Uterus (tissue), 3 donors: ENCODE measurements at regions not wholly inside any gene's neighbourhood (a gene's known extent, or its start where the extent isn't known, plus 50 kb on each side); places are given as distances from the start of the nearest gene placed in this dataset.

Source experiments
- DNase-seq, 2 donors: peaks; one replicate each; pipeline ENCODE4 v3.0.0-alpha.2; 2019 to 2020
- H3K27ac ChIP-seq, 2 donors: fragments of 200-600 bp; sonication (generic); 1 replicate in 1 of 2; 2 replicates in 1 of 2; pipeline ENCODE4 v1.5.1; 2016 to 2018
- H3K27me3 ChIP-seq, 2 donors: fragments of 200-600 bp; sonication (generic); one replicate each; pipeline ENCODE4 v1.5.1; 2018 to 2019; ENCODE audit warnings: control low read depth in 1 of 2
- H3K36me3 ChIP-seq, 2 donors: fragments of 200-600 bp; sonication (generic); one replicate each; pipeline ENCODE4 v1.5.1; 2019; ENCODE audit warnings: control low read depth in 1 of 2
- H3K4me1 ChIP-seq, 2 donors: fragments of 200-600 bp; sonication (generic); one replicate each; pipeline ENCODE4 v1.5.1; 2018 to 2019; ENCODE audit warnings: control low read depth in 1 of 2
- H3K4me3 ChIP-seq, 2 donors: fragments of 200-600 bp; sonication (generic); 1 replicate in 1 of 2; 2 replicates in 1 of 2; pipeline ENCODE4 v1.5.1; 2018 to 2019; ENCODE audit warnings: mild to moderate bottlenecking in 1 of 2
- H3K9me3 ChIP-seq, 2 donors: fragments of 200-600 bp; sonication (generic); one replicate each; pipeline ENCODE4 v1.5.1; 2019; ENCODE audit warnings: control low read depth in 1 of 2
- POLR2A ChIP-seq, 2 donors: fragments of 450-650 bp; IDR thresholded peaks; one replicate each; pipeline ENCODE4 v1.6.1; 2016; ENCODE audit warnings: antibody characterized with exemption in 2 of 2, mild to moderate bottlenecking in 1 of 2, moderate library complexity in 1 of 2
- intact Hi-C: fragments of 100-400 bp; cut with DNase I; formaldehyde crosslinking; loops from one replicate; pipeline ENCODE4 v1.15.1; 2023; ENCODE audit warnings: low total_unique reads
- TF ChIP-seq, protein P1 (sequence below), 4 experiments: fragments of 200-600 bp in 2 of 4; fragments of 450-650 bp in 2 of 4; sonication (generic) in 2 of 4; IDR thresholded peaks; one replicate each; pipeline ENCODE4 v1.5.1; 2016 to 2019; ENCODE audit warnings: antibody characterized with exemption in 4 of 4, mild to moderate bottlenecking in 2 of 4, moderate library complexity in 1 of 4
- donor health status: DM: yes; HTN: yes; CAD: no.

DNA sequence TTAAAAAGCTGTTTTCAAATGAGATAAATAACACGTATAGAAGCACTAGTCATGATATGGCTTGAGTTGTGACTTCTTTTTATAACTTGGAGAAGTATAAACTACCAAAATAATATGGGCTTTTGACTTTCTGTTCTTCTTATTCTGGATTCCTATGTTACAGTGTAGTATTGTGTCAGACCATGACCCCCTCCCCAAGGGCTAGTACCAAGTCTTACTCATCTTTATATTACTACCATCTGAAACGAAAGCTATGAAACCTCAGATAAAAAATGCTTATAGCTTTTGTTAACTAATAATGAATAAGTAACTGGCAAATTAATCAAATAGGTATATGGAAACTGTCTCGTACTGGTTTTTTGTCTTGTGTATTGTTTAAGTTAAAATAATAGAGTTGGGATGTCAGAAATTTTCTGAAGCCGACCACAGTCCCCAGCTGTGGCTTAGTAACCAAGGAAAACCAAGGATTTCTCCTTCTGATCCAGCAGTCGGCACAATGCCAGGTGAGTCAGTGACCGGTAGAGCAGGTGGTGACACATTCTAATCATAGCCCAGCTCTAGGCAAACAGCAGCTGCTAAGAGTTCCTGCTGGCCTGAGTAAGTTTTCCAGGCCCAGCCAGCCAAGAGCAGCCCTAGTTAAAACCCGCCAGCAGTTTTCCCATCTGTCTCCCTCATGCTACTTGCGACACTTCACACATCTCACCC, 163.3 kb upstream of the PRDX4 start:
- Histone ChIP-seq H3K36me3 (no peaks in the 10 kb centered on the region), H3K27me3 (no peaks in the 10 kb centered on the region), H3K4me1 (no peaks in the 10 kb centered on the region), H3K4me3 (no peak overlapping the region), H3K9me3 (no peaks in the 10 kb centered on the region), H3K27ac (no peak overlapping the region)
- DNase-seq = no peak
- intact Hi-C loops = no loop called here
- TF ChIP-seq POLR2A (IDR thresholded peaks at IDR 0.05) = no peak
- TF ChIP-seq, protein P1, sequence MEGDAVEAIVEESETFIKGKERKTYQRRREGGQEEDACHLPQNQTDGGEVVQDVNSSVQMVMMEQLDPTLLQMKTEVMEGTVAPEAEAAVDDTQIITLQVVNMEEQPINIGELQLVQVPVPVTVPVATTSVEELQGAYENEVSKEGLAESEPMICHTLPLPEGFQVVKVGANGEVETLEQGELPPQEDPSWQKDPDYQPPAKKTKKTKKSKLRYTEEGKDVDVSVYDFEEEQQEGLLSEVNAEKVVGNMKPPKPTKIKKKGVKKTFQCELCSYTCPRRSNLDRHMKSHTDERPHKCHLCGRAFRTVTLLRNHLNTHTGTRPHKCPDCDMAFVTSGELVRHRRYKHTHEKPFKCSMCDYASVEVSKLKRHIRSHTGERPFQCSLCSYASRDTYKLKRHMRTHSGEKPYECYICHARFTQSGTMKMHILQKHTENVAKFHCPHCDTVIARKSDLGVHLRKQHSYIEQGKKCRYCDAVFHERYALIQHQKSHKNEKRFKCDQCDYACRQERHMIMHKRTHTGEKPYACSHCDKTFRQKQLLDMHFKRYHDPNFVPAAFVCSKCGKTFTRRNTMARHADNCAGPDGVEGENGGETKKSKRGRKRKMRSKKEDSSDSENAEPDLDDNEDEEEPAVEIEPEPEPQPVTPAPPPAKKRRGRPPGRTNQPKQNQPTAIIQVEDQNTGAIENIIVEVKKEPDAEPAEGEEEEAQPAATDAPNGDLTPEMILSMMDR (IDR thresholded peaks at IDR 0.05) = no peak

DNA sequence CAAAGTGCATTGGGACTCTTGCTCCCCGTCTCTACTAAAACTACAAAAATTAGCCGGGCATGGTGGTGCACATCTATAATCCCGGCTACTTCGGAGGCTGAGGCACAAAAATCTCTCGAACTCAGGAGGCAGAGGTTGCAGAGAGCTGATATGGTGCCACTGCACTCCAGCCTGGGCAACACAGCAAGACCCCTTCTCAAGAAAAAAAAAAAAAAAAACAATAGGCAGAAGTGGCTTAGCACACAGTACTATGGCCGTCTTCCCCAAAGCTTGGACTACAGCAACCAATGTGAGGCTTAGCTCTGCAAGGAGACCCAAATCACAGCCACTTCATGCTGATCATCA, 162.8 kb upstream of the PRDX4 start:
- H3K4me1 ChIP-seq = no peaks in the 10 kb centered on the region
- no peaks in the 10 kb centered on the region for H3K36me3 ChIP-seq
- H3K9me3 ChIP-seq = no peaks in the 10 kb centered on the region
- no peak overlapping the region for H3K27ac ChIP-seq
- intact Hi-C loops = no loop called here
- DNase-seq = no peak
- H3K4me3 ChIP-seq = no peak overlapping the region
- H3K27me3 ChIP-seq = no peaks in the 10 kb centered on the region
- TF ChIP-seq, protein P1 (IDR thresholded peaks at IDR 0.05) = no peak
- TF ChIP-seq POLR2A (IDR thresholded peaks at IDR 0.05) = no peak

DNA sequence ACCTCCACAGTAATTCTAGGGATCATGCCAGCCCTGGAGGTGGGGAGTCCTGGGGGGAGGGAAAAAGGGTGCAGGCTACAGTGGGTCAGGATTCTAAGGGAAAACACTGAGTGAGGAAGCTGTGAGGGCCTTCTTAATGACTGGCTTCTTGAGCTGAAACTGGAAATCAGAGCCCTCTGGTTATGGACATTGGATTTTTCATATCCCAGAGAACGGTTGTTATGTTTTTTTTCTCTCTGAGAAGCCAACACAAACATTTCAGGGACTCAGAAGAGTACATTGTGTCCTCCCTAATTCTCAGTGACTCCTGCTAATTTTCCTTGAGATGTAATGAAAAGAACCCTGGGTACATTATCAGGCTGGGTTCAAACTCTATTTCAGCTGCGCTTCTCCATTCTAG, 162.4 kb upstream of the PRDX4 start:
- no peak overlapping the region for H3K4me3 ChIP-seq
- no peaks in the 10 kb centered on the region for H3K4me1 ChIP-seq
- no peaks in the 10 kb centered on the region for H3K27me3 ChIP-seq
- H3K27ac ChIP-seq = no peak overlapping the region
- no peaks in the 10 kb centered on the region for H3K36me3 ChIP-seq
- no peak for DNase-seq
- no peaks in the 10 kb centered on the region for H3K9me3 ChIP-seq
- intact Hi-C loops = no loop called here
- TF ChIP-seq, protein P1 (IDR thresholded peaks at IDR 0.05) = no peak
- TF ChIP-seq POLR2A (IDR thresholded peaks at IDR 0.05) = no peak

DNA sequence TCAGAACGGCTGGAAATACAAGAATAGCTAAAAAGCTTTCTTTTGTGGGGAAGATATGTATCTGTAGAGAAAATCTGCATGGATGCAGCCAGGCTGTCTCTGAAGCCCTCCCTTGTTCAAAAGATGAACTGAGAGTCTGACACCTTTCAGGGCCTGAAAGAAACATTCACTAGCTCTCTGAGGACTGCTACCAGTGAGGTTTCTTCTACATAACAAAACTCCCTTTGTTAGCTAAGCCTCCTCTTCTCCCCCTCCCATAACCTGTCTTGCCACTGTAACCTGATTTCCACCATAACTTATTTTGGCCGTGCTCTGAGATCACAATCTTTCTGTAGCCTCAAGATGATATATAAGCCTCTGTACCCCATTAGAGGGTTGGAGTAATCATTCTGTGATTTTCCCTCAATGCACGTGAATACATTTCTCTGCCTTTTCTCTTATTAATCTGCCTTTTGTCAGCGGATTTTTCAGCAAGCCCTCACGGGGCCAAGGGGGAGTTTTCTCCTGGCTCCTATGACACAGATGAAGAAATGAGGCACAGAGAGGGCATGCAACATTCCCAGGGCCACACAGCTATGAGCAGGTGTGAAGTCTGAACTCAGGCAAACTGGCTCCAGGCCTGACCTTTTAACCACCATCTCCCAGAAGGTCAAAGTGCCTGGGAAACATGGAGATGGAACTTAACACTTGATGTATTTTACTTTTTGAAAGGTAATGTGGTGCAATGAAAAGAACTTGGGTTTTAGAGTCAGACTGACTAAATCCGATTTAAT, 161.6 kb upstream of the PRDX4 start:
- H3K4me3 ChIP-seq = no peak overlapping the region
- intact Hi-C loops = no loop called here
- no peak for DNase-seq
- no peaks in the 10 kb centered on the region for H3K4me1 ChIP-seq
- TF ChIP-seq POLR2A (IDR thresholded peaks at IDR 0.05) = no peak
- TF ChIP-seq, protein P1 (IDR thresholded peaks at IDR 0.05) = no peak
- H3K36me3 ChIP-seq = no peaks in the 10 kb centered on the region
- H3K27me3 ChIP-seq = no peaks in the 10 kb centered on the region
- no peaks in the 10 kb centered on the region for H3K9me3 ChIP-seq
- H3K27ac ChIP-seq = no peak overlapping the region

DNA sequence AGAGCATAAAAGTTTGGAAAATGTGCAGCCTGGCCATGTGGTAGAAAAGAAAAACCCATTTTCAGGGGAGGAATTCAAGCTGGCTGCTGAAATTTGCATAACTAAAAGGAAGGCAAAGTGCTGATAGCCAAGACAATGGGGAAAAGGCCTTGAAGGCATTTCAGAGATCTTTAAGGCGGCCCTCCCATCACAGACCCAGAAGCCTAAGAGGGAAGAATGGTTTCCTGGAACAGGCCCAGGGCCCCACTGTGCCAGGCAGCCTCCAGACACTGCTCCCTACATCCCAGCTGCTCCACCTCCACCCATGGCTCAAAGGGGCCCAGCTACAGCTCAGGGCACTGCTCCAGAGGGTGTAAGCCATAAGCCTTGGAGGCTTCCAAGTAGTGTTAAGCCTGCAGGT, 158.0 kb upstream of the PRDX4 start:
- no peak for DNase-seq
- TF ChIP-seq, protein P1 (IDR thresholded peaks at IDR 0.05) = no peak
- TF ChIP-seq POLR2A (IDR thresholded peaks at IDR 0.05) = no peak
- intact Hi-C loops = no loop called here
- Histone ChIP-seq H3K4me3 (no peak overlapping the region), H3K4me1 (no peaks in the 10 kb centered on the region), H3K27me3 (no peaks in the 10 kb centered on the region), H3K9me3 (no peaks in the 10 kb centered on the region), H3K27ac (no peak overlapping the region), H3K36me3 (no peaks in the 10 kb centered on the region)
